GM12878 (cell line): ENCODE measurements at regions not wholly inside any gene's neighbourhood (a gene's known extent, or its start where the extent isn't known, plus 50 kb on each side); places are given as distances from the start of the nearest gene placed in this dataset.

ENCODE experiments used
- ATAC-seq: fragments of 200-7000 bp; cut with Tn5 transposase; 3 replicates; pipeline ENCODE4 v1.9.1; 2020; ENCODE audit warnings: mild to moderate bottlenecking, moderate library complexity
- BruUV-seq: library from RNA; stranded (reverse); fragments of 400-500 nt; replicated peaks from 2 replicates; lab custom pipeline; 2021; lab: Mats Ljungman, UMichigan
- CTCF ChIA-PET: fragments of 300-600 bp; sonication (Branson Sonifier 250); formaldehyde crosslinking; extraction: SDS; loops from one replicate; lab custom pipeline; 2021; ENCODE audit warnings: inconsistent platforms; lab: Yijun Ruan, JAX
- POLR2A ChIA-PET: fragments of 350-600 bp; formaldehyde crosslinking; extraction: SDS; loops from one replicate; lab custom pipeline; 2021; ENCODE audit warnings: inconsistent platforms; lab: Charles Lee
- RAD21 ChIA-PET: fragments of 300-600 bp; sonication (Branson Sonifier 250); formaldehyde crosslinking; loops from one replicate; lab custom pipeline; 2023; ENCODE audit warnings: antibody characterized with exemption; ENCODE audit not compliant: unreplicated experiment; lab: Charles Lee
- SMC1A ChIA-PET: fragments of 300-600 bp; sonication (Branson Sonifier 250); formaldehyde crosslinking; loops from one replicate; lab custom pipeline; 2023; ENCODE audit not compliant: unreplicated experiment, uncharacterized antibody; lab: Charles Lee
- DNase-seq: peaks from one replicate; pipeline ENCODE4 v3.0.0-alpha.2; 2011; ENCODE audit warnings: low read depth, low spot score
- FAIRE-seq: peaks from 3 replicates; lab custom pipeline; 2011; peaks lifted over from hg19 to GRCh38; lab: Jason Lieb, UNC
- H2AFZ ChIP-seq: 2 replicates; pipeline ENCODE4 v1.6.0; 2011; ENCODE audit warnings: low read depth, low read length, control low read depth; ENCODE audit not compliant: control insufficient read depth
- H3K27ac ChIP-seq: 2 replicates; pipeline ENCODE4 v1.5.1; 2011; ENCODE audit warnings: control low read depth; ENCODE audit not compliant: control insufficient read depth, insufficient read depth
- H3K27me3 ChIP-seq, 2 experiments: replicated peaks in 1 of 2; 2 replicates each; pipeline versions ENCODE4 v1.6.0 to v1.6.1; 2011; ENCODE audit warnings: low read length in 1 of 2; ENCODE audit not compliant: control insufficient read depth in 2 of 2, insufficient read depth in 2 of 2
- H3K36me3 ChIP-seq, 2 experiments: 2 replicates each; pipeline ENCODE4 v1.5.1; 2011; ENCODE audit warnings: low read length in 1 of 2; ENCODE audit not compliant: control insufficient read depth in 2 of 2, insufficient read depth in 2 of 2
- H3K4me1 ChIP-seq: 2 replicates; pipeline ENCODE4 v1.6.1; 2011; ENCODE audit warnings: mild to moderate bottlenecking, low read length, moderate library complexity, mixed read lengths; ENCODE audit not compliant: control insufficient read depth, insufficient read depth
- H3K4me2 ChIP-seq: 2 replicates; pipeline ENCODE4 v1.6.0; 2011; ENCODE audit warnings: control low read depth; ENCODE audit not compliant: control insufficient read depth, insufficient read depth
- H3K4me3 ChIP-seq: fragments of 200-600 bp; sonication (generic); 2 replicates; pipeline ENCODE4 v1.5.1; 2016
- H3K79me2 ChIP-seq: 2 replicates; pipeline ENCODE4 v1.6.0; 2011; ENCODE audit warnings: low read length; ENCODE audit not compliant: control insufficient read depth, insufficient read depth
- H3K9ac ChIP-seq: 2 replicates; pipeline ENCODE4 v1.8.0; 2011; ENCODE audit warnings: low read length, control low read depth, mixed read lengths; ENCODE audit not compliant: control insufficient read depth, insufficient read depth
- H3K9me3 ChIP-seq: replicated peaks from 3 replicates; pipeline ENCODE4 v1.5.1; 2011; ENCODE audit warnings: mild to moderate bottlenecking, low read length; ENCODE audit not compliant: control insufficient read depth, insufficient read depth
- H4K20me1 ChIP-seq: 2 replicates; pipeline ENCODE4 v1.6.0; 2011; ENCODE audit not compliant: control insufficient read depth, insufficient read depth
- ATF7 ChIP-seq: fragments of 450-650 bp; IDR thresholded peaks from 2 replicates; pipeline ENCODE4 v1.6.1; 2016; ENCODE audit warnings: low read depth, mild to moderate bottlenecking
- CBFB ChIP-seq: IDR thresholded peaks from 2 replicates; pipeline ENCODE4 v1.6.1; 2016; ENCODE audit warnings: antibody characterized with exemption, low read depth
- HCFC1 ChIP-seq: fragments of 150-350 bp; IDR thresholded peaks from 2 replicates; pipeline ENCODE4 v1.6.1; 2014; ENCODE audit warnings: low read length
- IKZF2 ChIP-seq, 2 experiments: fragments of 450-650 bp; IDR thresholded peaks; 2 replicates each; pipeline ENCODE4 v1.6.1; 2017; ENCODE audit warnings: mild to moderate bottlenecking in 2 of 2, moderate library complexity in 2 of 2
- IRF4 ChIP-seq: IDR thresholded peaks from 2 replicates; pipeline ENCODE4 v1.6.1; 2011; ENCODE audit warnings: low read depth, low read length
- LARP7 ChIP-seq: fragments of 450-650 bp; IDR thresholded peaks from 2 replicates; pipeline ENCODE4 v1.6.1; 2017; ENCODE audit warnings: mild to moderate bottlenecking
- MEF2A ChIP-seq: IDR thresholded peaks from 2 replicates; pipeline ENCODE4 v1.6.1; 2011; ENCODE audit warnings: low read depth, mild to moderate bottlenecking, low read length, moderate library complexity; ENCODE audit not compliant: insufficient read depth
- NFYB ChIP-seq: IDR thresholded peaks from 2 replicates; pipeline ENCODE4 v1.6.1; 2011; ENCODE audit warnings: low read depth, mild to moderate bottlenecking, low read length, improper control_type of control experiment, moderate library complexity; ENCODE audit not compliant: insufficient read depth
- NRF1 ChIP-seq: conservative IDR thresholded peaks from 2 replicates; pipeline ENCODE4 v1.6.1; 2011; ENCODE audit warnings: mild to moderate bottlenecking, low read depth, low read length, improper control_type of control experiment
- SP1 ChIP-seq: IDR thresholded peaks from one replicate; pipeline ENCODE4 v1.6.1; 2011; ENCODE audit warnings: low read depth, low read length
- STAT3 ChIP-seq: IDR thresholded peaks from 2 replicates; pipeline ENCODE4 v1.6.1; 2011; ENCODE audit warnings: low read depth, low read length, improper control_type of control experiment
- YY1 ChIP-seq: IDR thresholded peaks from 2 replicates; pipeline ENCODE4 v1.6.1; 2011; ENCODE audit warnings: low read depth, mild to moderate bottlenecking, low read length
- WGBS: methylation state at CpG from one replicate; pipeline ENCODE4 v1.1.6; 2016; ENCODE audit warnings: low lambda C conversion rate; ENCODE audit not compliant: insufficient replicate concordance, insufficient coverage; ENCODE audit errors: missing lambda C conversion rate; 5-methylcytosine and 5-hydroxymethylcytosine counted together
- in situ Hi-C: fragments of 300-500 bp; cut with MboI; formaldehyde crosslinking; loops from 9 replicates; pipeline ENCODE4 v1.14.3; 2018; ENCODE audit warnings: mixed read lengths
- intact Hi-C: fragments of 100-400 bp; cut with micrococcal nuclease; formaldehyde crosslinking; loops from one replicate; pipeline ENCODE4 v1.14.2; 2022; ENCODE audit not compliant: unreplicated experiment
- TF ChIP-seq, protein P1 (sequence below), 3 experiments: IDR thresholded peaks in 2 of 3; conservative IDR thresholded peaks in 1 of 3; 2 replicates each; pipeline ENCODE4 v1.5.1; 2011; ENCODE audit warnings: low read depth in 3 of 3, low read length in 3 of 3, mild to moderate bottlenecking in 3 of 3, control low read depth in 2 of 3, moderate library complexity in 2 of 3, inconsistent platforms in 1 of 3, mixed read lengths in 1 of 3; ENCODE audit not compliant: control insufficient read depth in 2 of 3, insufficient read depth in 1 of 3; ENCODE audit errors: extremely low read depth in 1 of 3
- TF ChIP-seq, protein P2 (sequence below): fragments of 450-650 bp; IDR thresholded peaks from 2 replicates; pipeline ENCODE4 v1.6.1; 2017; ENCODE audit warnings: borderline replicate concordance
- TF ChIP-seq, protein P3 (sequence below): fragments of 450-650 bp; IDR thresholded peaks from 2 replicates; pipeline ENCODE4 v1.6.1; 2017; ENCODE audit warnings: mild to moderate bottlenecking, moderate library complexity

DNA sequence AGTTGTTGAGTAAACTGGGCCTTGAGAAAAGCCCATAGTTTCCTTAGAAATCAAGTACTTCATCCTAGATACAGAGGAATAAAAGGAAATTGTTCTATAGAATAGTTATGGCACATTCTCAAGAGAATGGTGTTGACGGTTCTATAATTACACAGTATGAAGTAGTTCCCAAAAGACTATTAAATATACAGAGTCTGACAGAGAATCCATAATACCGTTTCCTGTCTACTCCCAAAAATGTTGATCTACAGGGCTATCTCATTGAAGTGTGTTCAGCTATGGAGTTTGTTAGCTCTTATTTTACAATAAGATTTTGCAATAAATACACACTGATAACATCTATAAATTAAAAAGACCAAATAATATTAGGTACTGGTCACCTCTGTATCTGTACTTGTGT lies 799.7 kb downstream of the RPS29 start:
- no peaks in the 10 kb centered on the region for H3K79me2 ChIP-seq
- no peak overlapping the region for H3K27ac ChIP-seq
- no peak overlapping the region for H3K4me2 ChIP-seq
- in situ Hi-C loops: no loop called here
- H3K4me1 ChIP-seq: no peaks in the 10 kb centered on the region
- ChIA-PET CTCF (interaction anchor here (0.7 kb wide), 1 partner anchor 120 kb away, joined by 3 read pairs; no protein-coding TSS in a partner anchor), SMC1A (interaction anchor here (0.6 kb wide), 1 partner anchor 44 kb away, joined by 4 read pairs; no protein-coding TSS in a partner anchor), POLR2A (no interaction called here), RAD21 (no interaction called here)
- no peaks in the 10 kb centered on the region for H3K27me3 ChIP-seq
- TF ChIP-seq, protein P1, sequence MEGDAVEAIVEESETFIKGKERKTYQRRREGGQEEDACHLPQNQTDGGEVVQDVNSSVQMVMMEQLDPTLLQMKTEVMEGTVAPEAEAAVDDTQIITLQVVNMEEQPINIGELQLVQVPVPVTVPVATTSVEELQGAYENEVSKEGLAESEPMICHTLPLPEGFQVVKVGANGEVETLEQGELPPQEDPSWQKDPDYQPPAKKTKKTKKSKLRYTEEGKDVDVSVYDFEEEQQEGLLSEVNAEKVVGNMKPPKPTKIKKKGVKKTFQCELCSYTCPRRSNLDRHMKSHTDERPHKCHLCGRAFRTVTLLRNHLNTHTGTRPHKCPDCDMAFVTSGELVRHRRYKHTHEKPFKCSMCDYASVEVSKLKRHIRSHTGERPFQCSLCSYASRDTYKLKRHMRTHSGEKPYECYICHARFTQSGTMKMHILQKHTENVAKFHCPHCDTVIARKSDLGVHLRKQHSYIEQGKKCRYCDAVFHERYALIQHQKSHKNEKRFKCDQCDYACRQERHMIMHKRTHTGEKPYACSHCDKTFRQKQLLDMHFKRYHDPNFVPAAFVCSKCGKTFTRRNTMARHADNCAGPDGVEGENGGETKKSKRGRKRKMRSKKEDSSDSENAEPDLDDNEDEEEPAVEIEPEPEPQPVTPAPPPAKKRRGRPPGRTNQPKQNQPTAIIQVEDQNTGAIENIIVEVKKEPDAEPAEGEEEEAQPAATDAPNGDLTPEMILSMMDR (IDR thresholded peaks at IDR 0.05 in 2 of 3, conservative IDR thresholded peaks at IDR 0.05 in 1 of 3; ENCODE audit: control insufficient read depth in 2 of 3, extremely low read depth in 1 of 3, insufficient read depth in 1 of 3, low read depth in 3 of 3, low read length in 3 of 3): no peak
- TF ChIP-seq ATF7 (no peak), LARP7 (no peak), IKZF2 (IDR thresholded peaks at IDR 0.05) (no peak), IRF4 (no peak), CBFB (no peak), NFYB (no peak), NRF1 (no peak), YY1 (no peak), STAT3 (no peak), MEF2A (no peak), SP1 (no peak), HCFC1 (no peak)
- TF ChIP-seq, protein P2, sequence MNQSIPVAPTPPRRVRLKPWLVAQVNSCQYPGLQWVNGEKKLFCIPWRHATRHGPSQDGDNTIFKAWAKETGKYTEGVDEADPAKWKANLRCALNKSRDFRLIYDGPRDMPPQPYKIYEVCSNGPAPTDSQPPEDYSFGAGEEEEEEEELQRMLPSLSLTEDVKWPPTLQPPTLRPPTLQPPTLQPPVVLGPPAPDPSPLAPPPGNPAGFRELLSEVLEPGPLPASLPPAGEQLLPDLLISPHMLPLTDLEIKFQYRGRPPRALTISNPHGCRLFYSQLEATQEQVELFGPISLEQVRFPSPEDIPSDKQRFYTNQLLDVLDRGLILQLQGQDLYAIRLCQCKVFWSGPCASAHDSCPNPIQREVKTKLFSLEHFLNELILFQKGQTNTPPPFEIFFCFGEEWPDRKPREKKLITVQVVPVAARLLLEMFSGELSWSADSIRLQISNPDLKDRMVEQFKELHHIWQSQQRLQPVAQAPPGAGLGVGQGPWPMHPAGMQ: no peak
- TF ChIP-seq, protein P3, sequence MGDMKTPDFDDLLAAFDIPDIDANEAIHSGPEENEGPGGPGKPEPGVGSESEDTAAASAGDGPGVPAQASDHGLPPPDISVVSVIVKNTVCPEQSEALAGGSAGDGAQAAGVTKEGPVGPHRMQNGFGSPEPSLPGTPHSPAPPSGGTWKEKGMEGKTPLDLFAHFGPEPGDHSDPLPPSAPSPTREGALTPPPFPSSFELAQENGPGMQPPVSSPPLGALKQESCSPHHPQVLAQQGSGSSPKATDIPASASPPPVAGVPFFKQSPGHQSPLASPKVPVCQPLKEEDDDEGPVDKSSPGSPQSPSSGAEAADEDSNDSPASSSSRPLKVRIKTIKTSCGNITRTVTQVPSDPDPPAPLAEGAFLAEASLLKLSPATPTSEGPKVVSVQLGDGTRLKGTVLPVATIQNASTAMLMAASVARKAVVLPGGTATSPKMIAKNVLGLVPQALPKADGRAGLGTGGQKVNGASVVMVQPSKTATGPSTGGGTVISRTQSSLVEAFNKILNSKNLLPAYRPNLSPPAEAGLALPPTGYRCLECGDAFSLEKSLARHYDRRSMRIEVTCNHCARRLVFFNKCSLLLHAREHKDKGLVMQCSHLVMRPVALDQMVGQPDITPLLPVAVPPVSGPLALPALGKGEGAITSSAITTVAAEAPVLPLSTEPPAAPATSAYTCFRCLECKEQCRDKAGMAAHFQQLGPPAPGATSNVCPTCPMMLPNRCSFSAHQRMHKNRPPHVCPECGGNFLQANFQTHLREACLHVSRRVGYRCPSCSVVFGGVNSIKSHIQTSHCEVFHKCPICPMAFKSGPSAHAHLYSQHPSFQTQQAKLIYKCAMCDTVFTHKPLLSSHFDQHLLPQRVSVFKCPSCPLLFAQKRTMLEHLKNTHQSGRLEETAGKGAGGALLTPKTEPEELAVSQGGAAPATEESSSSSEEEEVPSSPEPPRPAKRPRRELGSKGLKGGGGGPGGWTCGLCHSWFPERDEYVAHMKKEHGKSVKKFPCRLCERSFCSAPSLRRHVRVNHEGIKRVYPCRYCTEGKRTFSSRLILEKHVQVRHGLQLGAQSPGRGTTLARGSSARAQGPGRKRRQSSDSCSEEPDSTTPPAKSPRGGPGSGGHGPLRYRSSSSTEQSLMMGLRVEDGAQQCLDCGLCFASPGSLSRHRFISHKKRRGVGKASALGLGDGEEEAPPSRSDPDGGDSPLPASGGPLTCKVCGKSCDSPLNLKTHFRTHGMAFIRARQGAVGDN: no peak
- no peak overlapping the region for H3K9ac ChIP-seq
- H3K9me3 ChIP-seq: no peaks in the 10 kb centered on the region
- H3K4me3 ChIP-seq: no peak overlapping the region
- ATAC-seq (no peak), FAIRE-seq (no peak), DNase-seq (no peak)
- WGBS: 65% methylated on average over 2 of the region's 2 CpGs
- H2AFZ ChIP-seq: no peak overlapping the region
- intact Hi-C loops: no loop called here
- H4K20me1 ChIP-seq: no peaks in the 10 kb centered on the region
- BruUV-seq: no TSS peak
- no peaks in the 10 kb centered on the region for H3K36me3 ChIP-seq
